NT2/D1 (cell line): ENCODE measurements at regions not wholly inside any gene's neighbourhood (a gene's known extent, or its start where the extent isn't known, plus 50 kb on each side); places are given as distances from the start of the nearest gene placed in this dataset.

Experiments
- SUZ12 ChIP-seq: IDR thresholded peaks from 2 replicates; pipeline ENCODE4 v1.6.1; 2011; ENCODE audit not compliant: insufficient read length, insufficient read depth; ENCODE audit errors: extremely low read depth
- YY1 ChIP-seq: IDR thresholded peaks from 2 replicates; pipeline ENCODE4 v1.6.1; 2011; ENCODE audit not compliant: insufficient read length, insufficient read depth
- ZNF274 ChIP-seq: IDR thresholded peaks from 2 replicates; pipeline ENCODE4 v1.6.1; 2011; ENCODE audit warnings: mild to moderate bottlenecking, low read depth, low read length

- TF ChIP-seq SUZ12 (no peak), ZNF274 (no peak), YY1 (no peak)
These were observed 101.0 kb upstream of the PTPRR start for GRCh38 chr12:71021491-71021890.
